ENCODE measurements at regions not wholly inside any gene's neighbourhood (a gene's known extent, or its start where the extent isn't known, plus 50 kb on each side); places are given as distances from the start of the nearest gene placed in this dataset.

DNA sequence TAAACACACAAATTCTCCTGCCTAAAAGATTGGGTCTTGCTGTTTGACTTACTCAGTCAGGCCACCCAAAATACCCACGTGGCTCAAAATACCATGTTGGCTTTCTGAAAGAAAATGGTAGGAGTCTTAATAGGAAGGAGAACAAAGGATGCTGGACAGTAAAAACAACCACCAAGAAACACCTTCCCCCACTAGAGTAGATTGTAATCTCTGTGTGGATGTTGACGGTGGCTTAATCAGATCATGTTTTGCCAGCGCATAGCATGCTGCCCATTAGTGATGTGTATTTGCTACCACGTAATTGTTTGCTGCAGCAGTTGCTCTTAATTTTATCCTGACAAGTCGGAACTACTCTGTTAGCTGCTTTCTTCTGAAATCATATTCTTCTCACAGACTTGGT lies 1229.3 kb upstream of the SLC10A2 start:
- DNase-seq (no peak), ATAC-seq (no peak)

DNA sequence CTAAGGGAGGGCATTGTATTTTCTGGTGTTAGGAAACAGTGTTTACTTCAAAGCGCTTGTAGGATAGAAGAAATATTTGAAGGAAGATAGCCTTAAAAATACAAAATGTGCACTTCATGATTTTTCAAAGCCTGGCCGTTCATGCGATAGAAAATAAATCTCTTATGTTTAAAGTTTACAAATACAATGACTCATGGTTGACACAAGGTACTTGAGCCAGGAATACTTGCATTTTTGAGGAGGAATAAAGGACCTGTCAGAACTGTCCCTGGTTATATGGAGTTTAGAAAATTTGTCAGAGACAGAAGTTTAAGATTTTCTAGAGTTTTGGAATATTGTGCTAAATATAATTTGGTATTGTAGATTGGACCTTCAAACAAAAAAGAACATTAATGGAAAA lies 1223.2 kb upstream of the SLC10A2 start:
- no peak for ATAC-seq
- intact Hi-C loops (cut with DNase I), result no loop called here
- no peak for DNase-seq

More for the DNA sequence above, 1229.3 kb upstream of the SLC10A2 start:
- intact Hi-C loops (cut with DNase I), result no loop called here

DNA sequence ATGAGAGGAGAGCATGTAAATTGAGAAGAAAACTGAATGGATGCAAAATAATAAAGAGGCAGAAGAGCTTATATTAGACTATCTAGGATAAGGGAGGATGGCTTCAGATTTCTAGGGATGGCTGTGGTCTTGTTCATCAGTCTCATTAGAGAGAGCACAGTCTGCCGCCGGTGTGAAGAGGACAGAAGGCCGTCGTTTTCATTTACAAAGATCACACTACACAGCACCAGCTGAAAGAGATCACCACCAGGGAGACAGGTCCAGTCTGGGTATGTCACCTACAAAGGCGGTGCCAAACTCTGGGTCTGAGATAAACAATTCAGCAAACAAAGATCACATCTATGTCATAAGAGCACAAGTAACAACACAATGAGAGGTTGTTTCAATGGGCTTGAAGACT lies 1222.3 kb upstream of the SLC10A2 start:
- ATAC-seq (no peak), DNase-seq (no peak)
- intact Hi-C loops (cut with DNase I), result no loop called here

DNA sequence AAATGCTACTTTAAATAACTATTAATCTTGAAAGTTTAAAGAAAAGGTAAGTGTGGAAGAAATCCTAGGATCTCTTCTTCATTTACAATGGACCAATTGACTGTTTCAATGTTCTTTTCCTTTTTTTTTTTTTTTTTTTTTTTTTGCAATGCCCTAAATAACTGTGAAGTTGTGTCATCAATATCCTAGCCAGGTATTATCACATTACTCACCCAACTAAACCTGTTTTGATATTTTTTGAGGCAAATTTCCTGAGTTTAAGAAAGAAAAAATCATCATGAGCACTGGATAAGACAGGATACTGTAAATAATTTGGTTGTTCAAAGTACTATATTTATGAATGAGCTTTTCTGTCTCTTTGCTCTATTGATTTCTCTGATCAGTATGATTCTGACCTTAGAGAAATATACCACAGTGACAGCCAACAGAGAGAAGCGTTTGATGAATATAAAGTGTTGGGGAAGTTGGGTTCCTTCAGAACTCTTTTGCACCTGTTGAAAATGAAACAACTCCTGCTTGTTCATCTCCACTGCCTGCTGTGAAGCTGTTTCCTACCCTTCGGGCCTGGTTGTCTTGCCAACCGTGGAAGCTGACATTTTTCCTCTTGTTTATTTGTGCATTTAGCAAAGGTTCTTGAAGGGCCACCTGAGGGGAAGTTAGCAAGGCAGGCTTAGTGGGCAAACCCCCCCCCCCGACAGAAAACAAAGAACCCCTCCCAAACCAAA lies 1220.5 kb upstream of the SLC10A2 start:
- ATAC-seq (peak in 1 of 2 donors; percentile 32), DNase-seq (no peak)
- intact Hi-C loops (cut with DNase I), result no loop called here

DNA sequence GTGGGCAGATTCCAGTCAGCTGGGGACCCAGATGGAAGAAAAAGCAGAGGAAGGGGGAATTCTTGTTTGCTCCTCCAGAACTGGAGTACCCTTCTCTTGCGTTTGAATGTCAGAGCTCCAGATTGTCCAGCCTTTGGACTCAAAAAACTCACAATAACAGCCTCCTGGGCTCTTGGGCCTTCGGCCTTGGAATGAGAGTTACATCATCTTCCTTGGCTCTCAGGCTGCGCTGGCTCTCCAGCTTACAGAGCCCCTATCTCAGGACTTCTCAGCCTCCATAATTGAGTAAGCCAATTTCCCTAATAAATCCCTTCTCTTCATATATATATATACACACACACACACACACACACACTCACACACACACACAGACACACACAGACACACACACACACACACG lies 1215.7 kb upstream of the SLC10A2 start:
- ATAC-seq (peak; percentile 24 to 59), DNase-seq (no peak)
- intact Hi-C loops (cut with DNase I), result no loop called here

DNA sequence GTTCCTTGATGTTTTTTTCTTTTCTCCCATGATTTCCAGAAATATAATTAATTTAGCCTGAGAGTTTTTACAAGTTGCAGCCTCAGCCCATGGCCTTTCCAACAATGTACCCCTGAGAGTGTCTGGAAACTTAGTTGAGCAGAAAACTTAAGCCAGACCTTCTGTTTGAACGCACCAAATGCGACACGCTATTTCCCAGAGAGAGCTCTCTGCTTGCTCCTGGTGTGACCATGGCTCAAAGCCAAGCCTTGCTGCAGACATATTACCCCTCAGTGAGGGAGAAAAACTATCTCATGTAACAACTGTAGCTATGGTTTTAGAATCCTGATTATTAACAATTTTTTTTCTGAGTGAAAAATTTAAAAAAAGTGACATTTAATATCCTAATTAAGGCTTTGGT lies 1204.5 kb upstream of the SLC10A2 start:
- DNase-seq, result no peak
- intact Hi-C loops (cut with DNase I), result no loop called here
- no peak for ATAC-seq

DNA sequence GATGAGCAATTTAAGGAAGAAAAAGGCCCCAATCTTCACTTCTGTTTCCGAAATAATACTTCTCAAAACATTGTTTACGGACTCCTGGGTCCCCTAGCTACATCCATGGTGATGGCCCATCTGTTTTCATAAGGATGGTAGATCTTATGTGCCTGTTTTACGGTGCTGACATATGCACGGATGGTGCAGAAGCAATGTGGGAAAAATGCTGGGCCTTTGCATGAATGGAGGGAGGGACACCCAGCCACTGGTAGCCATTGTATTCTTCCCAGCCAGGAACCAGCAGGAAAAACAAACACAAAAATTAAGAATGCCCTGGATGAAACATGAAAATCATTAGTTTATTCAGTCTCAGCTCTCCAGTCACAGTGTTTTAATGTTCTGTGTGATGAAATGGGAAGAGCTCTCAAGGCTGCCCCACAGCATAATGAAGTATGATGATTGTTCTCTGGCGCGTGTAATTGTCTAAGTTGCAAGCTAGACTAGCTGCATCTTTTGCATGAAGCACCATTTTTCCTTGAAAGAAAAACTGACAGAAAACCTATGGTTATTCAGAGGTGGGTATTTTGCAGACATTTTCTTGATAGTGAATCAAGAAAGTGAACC lies 1201.1 kb upstream of the SLC10A2 start:
- ATAC-seq (no peak), DNase-seq (no peak)
- intact Hi-C loops (cut with DNase I), result no loop called here

DNA sequence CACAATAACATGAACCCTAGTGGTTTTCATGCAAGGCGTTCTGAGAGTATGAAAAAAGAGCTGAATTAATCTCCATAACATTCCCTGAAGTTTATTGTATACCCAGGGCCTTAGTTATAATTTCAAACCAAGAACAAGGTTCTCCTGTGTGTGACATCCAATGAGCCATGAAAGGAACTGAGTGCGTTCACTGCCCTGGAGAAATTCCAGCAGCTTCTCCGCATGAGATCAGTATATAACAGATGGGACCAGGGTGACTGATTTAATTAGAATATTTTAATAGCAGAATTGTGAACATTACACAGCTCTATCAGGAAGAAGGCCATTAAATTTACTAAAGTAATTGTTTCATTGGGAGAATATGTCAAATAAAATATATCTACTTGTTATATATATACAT lies 1190.5 kb upstream of the SLC10A2 start:
- intact Hi-C loops (cut with DNase I), result no loop called here
- no peak for ATAC-seq
- DNase-seq, result no peak

DNA sequence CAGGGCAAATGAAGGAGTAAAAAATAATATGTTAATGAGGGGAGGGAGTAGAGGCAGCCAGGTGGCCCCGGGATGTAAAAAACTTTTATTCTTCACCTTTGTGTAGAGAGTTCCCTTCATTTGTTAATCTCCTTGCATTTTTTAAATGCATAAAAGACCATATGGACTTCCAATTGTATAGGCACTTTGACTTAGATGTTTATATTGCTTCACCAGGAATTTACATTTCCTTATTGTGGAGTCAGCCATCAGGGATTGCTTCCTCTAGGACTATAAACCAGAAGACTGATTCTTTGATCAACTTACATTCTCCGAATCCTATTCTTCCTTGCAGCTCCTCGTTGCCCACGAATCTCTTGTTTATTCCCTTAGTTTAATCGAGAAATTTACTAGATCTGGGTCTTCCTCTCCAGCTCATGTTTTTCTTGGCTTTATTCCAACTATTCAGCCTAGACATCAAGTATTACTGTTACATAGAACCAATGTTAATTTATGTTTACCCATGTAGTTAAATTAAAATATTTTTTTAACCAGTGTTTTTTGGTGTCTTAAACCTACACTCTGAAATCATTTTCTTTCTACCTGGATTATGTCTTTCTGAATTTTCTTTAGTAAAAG lies 1187.0 kb upstream of the SLC10A2 start:
- DNase-seq (no peak), ATAC-seq (no peak)
- intact Hi-C loops (cut with DNase I), result no loop called here

DNA sequence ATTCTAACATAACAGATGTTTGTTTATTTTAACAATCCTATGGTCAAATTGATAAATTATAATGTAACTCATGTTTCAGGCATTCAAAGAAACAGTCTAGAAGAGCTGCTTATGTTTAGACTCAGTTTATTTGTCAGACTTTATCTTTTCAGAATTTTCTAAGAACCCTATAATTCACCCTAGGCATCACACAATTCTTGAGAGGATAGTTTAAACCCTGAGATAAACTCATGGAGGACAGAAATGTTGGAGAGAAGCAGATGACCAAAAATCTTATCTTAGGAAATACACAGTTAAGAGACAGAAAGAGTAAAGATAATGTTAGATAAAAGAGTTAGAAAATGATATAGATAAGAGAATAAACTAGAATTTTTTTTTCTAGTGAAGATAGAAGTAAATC lies 1185.7 kb upstream of the SLC10A2 start:
- DNase-seq, result no peak
- intact Hi-C loops (cut with DNase I), result no loop called here
- no peak for ATAC-seq

DNA sequence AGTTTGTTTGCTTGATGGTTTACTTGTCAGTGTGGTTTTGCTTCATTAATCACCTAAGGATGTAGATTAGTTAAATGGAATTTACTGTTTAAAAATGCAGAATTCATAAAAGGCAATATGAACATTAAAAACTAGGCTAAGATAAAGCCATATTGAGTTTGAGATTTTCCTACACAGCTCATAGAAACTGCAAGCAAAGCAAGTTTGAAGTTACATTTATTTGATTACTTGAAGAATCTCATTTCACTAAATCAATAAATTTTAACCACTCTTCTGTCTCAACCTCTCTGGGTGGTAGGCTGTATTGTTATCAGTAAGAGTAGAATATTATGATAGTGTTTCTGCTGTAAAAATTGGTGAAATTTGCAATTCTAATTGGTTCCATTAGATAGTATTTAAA lies 1180.7 kb upstream of the SLC10A2 start:
- intact Hi-C loops (cut with DNase I), result no loop called here
- DNase-seq (no peak), ATAC-seq (no peak)

DNA sequence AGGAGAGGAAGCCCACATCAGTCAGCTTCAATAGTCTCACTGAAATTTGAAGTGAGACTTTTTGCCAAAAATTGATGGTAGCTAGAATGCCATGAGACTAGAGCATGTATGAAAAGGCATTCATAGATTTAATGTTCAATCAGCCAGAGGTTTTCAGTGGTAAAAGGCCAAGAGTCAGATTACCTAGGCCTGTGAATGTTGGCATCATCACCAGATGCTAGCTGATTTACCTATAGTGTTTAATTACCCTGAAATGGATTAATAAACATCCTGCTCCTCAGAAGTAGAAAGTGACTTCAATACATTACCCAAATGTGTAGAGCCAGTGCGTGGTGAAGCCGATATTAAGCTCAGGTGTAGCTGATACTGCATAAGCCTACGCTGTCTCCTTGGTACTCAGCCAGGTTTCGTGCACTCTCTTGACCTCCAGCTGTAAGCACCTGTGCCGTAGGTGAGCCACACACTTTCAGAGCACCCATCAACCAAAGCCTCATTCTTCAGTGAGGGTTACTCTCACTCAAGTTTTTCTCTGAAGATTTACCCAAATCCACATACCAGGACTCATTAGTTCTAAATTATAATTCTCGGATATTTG lies 1140.3 kb upstream of the SLC10A2 start:
- intact Hi-C loops (cut with DNase I), result no loop called here
- DNase-seq (no peak), ATAC-seq (no peak)

DNA sequence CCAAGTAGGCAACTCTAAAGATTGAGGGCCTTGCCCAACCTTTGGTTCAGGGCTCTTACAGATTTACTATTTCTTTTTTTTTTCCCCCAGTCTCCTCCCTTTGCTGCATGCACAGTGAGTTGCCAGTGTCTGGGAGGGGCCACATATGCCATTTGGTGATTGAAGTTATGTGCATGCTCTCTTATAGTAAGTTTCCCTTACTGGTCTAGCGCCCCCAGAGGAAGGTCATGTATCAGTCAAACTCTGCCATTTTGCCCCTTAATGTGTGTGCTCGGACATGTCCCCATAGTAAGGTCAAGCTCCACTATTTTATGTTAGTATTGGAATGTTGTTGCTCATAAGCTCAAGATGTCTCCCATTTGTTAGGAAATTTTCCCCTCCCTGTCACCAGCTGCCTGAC lies 1138.0 kb upstream of the SLC10A2 start:
- DNase-seq (no peak), ATAC-seq (no peak)
- intact Hi-C loops (cut with DNase I), result no loop called here

DNA sequence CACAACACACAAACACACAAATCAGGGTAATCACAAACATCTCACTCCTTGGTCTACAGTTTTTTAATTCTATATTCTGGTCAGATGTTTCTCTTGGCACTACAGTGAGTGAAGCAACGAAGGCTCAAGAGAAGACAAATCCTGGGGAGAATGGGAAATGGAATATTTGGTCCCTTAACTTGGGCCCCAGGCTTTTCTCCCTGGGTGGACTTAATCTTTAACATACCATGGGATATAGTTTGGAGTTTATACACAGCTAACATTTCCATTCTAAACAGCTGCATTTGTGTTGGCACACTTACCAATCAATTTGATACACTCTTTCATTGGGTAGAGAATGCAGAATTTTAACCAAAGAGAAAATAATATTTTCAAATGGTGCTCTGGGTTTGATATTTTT lies 1132.6 kb upstream of the SLC10A2 start:
- intact Hi-C loops (cut with DNase I), result no loop called here
- ATAC-seq (no peak), DNase-seq (no peak)

DNA sequence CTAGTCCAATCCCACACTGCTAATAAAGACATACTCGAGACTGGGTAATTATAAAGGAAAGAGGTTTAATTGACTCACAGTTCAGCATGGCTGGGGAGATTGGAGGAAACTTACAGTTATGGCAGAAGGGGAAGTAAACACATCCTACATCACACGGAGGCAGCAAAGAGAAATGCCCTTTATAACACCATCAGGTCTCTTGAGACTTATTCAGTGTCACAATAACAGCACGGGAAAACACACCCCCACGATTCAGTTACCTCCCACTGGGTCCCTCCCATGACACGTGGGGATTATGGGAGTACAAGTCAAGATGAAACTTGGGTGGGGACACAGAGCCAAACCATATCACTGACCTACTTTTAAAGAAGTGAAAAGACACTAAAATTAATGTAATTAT lies 1130.4 kb upstream of the SLC10A2 start:
- intact Hi-C loops (cut with DNase I), result no loop called here
- ATAC-seq (no peak), DNase-seq (no peak)

DNA sequence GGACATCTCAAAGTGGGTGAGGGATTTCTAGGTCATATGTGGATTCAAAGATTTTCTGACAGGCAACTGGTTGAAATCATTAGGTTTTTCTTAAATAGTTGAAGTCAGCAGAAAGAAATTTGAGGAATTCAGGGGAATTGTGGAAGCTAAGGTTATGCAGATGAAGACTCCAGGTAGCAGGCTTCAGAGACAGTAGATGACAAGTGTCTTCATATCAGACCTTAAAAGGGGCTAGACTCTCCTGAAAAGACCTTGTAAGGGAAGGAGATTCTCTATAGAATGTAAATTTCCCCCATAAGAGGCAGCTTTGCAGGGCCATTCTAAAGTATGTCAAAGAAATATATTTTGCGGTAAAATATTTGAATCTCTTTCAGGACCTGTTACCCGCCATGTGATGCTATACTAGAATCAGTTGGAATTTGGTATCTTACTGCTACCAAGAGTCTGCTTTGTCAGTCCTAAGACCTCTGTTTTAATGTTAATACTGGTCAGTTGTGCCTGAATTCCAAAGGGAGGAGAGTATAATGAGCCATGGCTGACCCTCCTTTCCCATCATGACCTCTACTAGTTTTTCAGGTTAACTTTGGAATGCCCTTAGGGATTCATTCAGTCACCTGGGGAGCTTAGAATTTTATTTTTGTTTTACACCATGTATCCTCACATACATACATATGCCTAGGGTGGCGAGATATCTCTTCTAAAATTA lies 1115.5 kb upstream of the SLC10A2 start:
- intact Hi-C loops (cut with DNase I), result no loop called here
- ATAC-seq, result no peak
- no peak for DNase-seq

DNA sequence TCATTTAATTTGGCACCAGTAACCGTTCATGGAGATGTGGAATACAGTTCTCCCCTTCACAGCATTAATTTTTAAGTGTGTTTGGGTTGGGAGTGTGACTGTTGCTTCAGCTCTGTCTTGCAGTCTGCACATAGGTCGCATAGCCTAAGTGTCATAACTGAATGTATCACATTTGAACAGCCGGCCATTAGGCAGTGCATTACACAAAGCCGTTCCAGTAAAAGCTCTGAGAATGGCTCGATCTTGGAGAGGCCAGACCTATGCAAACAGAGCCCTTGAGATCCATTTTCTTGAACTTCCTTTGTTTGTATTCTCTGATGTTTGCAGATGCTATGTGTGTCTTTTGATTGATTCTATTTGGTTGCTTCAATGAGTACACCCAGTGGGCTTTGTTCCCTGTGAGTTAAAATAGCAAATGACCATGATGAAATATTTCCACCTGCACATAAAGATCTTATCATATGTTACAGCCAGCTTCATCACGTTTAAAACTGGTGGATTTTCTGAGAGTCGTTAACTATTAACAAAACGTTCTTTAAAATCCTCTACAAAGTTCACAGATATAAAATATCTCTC lies 1104.9 kb upstream of the SLC10A2 start:
- intact Hi-C loops (cut with DNase I), result no loop called here
- no peak for ATAC-seq
- no peak for DNase-seq

DNA sequence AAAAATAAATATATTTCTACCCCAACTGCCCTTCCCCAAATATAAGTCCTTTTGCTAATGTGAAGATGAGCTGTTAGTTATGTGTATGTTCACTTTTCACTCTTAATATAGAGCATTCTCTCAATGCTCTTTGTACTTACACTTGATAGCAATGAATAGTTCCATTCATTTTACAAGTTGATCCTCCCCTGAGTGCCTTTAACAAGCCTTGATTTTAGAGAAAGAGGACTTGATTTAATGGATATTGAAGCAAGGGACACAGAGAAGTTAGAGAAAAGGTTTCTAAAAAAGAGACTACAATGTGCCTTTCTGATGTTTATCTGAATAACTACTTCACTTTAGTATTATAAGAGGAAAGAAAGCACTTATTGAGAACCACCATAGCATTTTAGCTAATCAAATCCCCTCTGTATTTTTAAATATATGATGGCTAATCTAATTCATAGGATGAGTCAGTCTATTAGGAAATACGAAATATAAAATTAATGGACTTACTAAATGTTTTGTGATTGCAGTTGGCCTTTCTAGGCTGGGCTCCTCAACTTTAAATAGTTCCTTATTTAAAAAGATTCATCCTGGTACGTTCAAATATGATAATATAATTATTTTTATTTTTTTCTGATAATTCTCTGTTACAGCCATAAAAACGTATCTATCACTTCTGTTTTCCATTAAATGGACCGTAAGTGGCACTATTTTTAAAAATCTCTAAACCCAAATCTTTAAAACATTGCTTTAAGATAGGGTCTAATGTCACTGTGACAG lies 1097.8 kb upstream of the SLC10A2 start:
- intact Hi-C loops (cut with DNase I), result no loop called here
- DNase-seq, result no peak
- ATAC-seq, result no peak

DNA sequence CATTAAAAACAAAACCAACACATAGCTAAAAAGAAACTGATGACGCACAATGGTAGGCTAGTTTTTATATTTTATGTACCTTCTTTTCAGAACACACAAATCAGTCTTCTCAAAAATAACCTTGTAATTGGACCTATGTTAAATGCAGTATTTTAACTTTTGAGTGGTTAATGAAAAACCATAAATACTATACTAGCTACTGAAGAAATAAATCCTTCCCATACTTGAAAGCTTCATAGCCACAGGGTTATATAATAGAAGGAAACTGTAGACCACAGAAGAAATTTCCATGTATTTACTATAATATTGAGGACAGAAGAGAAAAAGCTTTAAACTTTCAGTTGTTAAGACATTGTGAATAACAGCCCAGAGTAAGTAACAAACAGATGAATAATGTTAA lies 1094.3 kb upstream of the SLC10A2 start:
- intact Hi-C loops (cut with DNase I), result no loop called here
- DNase-seq, result no peak
- ATAC-seq, result no peak

Measured in left cardiac atrium (tissue), 4 donors.